Cerebellar cortex (tissue), 1 donor: ENCODE measurements at regions not wholly inside any gene's neighbourhood (a gene's known extent, or its start where the extent isn't known, plus 50 kb on each side); places are given as distances from the start of the nearest gene placed in this dataset.
"Not testable (repeated sequence)": the region's sequence is repeated elsewhere in the genome, so short reads cannot be mapped to it uniquely, and the experiment has no call there.

Experiments
- DNase-seq: peaks from one replicate; pipeline ENCODE4 v3.0.0-alpha.2; 2015; ENCODE audit warnings: low spot score

- not testable (repeated sequence) for DNase-seq
Measured at GRCh38 chr21:41610840-41611115, 102.8 kb upstream of the TMPRSS2 start.

- DNase-seq, result peak; percentile 33
Measured at GRCh38 chr21:41610042-41610839, 102.3 kb upstream of the TMPRSS2 start.

GRCh38 chr21:41606706-41607105 is 98.7 kb upstream of the TMPRSS2 start:
- no peak for DNase-seq

GRCh38 chr21:41605934-41606285 is 98.0 kb upstream of the TMPRSS2 start:
- DNase-seq, result no peak

- no peak for DNase-seq
Measured at GRCh38 chr21:41605178-41605933, 97.4 kb upstream of the TMPRSS2 start.

GRCh38 chr21:41604583-41605041 is 96.7 kb upstream of the TMPRSS2 start:
- DNase-seq, result no peak

- no peak for DNase-seq
Measured at GRCh38 chr21:41603476-41603875, 95.5 kb upstream of the TMPRSS2 start.

GRCh38 chr21:41602531-41602930 is 94.6 kb upstream of the TMPRSS2 start:
- no peak for DNase-seq

GRCh38 chr21:41601573-41602368 is 93.8 kb upstream of the TMPRSS2 start:
- no peak for DNase-seq

GRCh38 chr21:41600961-41601572 is 93.1 kb upstream of the TMPRSS2 start:
- no peak for DNase-seq

GRCh38 chr21:41600556-41600955 is 92.6 kb upstream of the TMPRSS2 start:
- no peak for DNase-seq

- no peak for DNase-seq
Measured at GRCh38 chr21:41600116-41600515, 92.2 kb upstream of the TMPRSS2 start.

GRCh38 chr21:41598561-41599431 is 90.8 kb upstream of the TMPRSS2 start:
- DNase-seq, result no peak

- no peak for DNase-seq
Measured at GRCh38 chr21:41597811-41598231, 89.9 kb upstream of the TMPRSS2 start.

GRCh38 chr21:41597227-41597626 is 89.3 kb upstream of the TMPRSS2 start:
- DNase-seq, result no peak

- no peak for DNase-seq
Measured at GRCh38 chr21:41596241-41596925, 88.4 kb upstream of the TMPRSS2 start.

GRCh38 chr21:41594268-41594667 is 86.3 kb upstream of the TMPRSS2 start:
- DNase-seq, result no peak

- DNase-seq, result no peak
Measured at GRCh38 chr21:41593760-41594138, 85.8 kb upstream of the TMPRSS2 start.

GRCh38 chr21:41593051-41593759 is 85.2 kb upstream of the TMPRSS2 start:
- no peak for DNase-seq

GRCh38 chr21:41589620-41590175 is 81.7 kb upstream of the TMPRSS2 start:
- no peak for DNase-seq
